Heart left ventricle (tissue), 13 donors: ENCODE measurements at regions not wholly inside any gene's neighbourhood (a gene's known extent, or its start where the extent isn't known, plus 50 kb on each side); places are given as distances from the start of the nearest gene placed in this dataset.

ENCODE experiments used
- POLR2A ChIP-seq, 2 donors: fragments of 450-650 bp; IDR thresholded peaks; one replicate each; pipeline ENCODE4 v1.6.1; 2017; ENCODE audit warnings: antibody characterized with exemption in 2 of 2, mild to moderate bottlenecking in 2 of 2, moderate library complexity in 2 of 2
- TF ChIP-seq, protein P1 (sequence below), 12 donors: fragments of 200-600 bp; sonication (generic) in 4 of 12; IDR thresholded peaks; one replicate each; pipeline versions ENCODE4 v1.5.0 to v1.8.0; 2018 to 2022; ENCODE audit warnings: antibody characterized with exemption in 12 of 12, mild to moderate bottlenecking in 5 of 12
- donor health status: ischemic (EF 13 %, LVEDD 7.1; RV severe dilation, severe dysfunction).
- donor health status: DM: no; HTN: yes; CAD: no.
- donor health status: DM: no; HTN: no; CAD: no.
- donor health status: ischemic (EF 25% LVEDD 6.9; RV normal size, moderate dysfunction).
- donor health status: ischemic (EF 25% LVEDD 5.7; RV mildly dilated, moderate dysfunction).
- donor health status: ischemic (EF 35%, LVEDD 5.7; RV mildly dilated, moderate dysfunction).
- donor health status: nonischemic (EF 11% LVEDD 7.7; RV severe dilation, severe dysfunction).
- donor health status: DM: yes; HTN: yes; CAD: no.
- donor health status: PGD.
- donor health status: ischemic (EF 29% LVEDD 5.4; RV normal size, mild dysfunction).
- donor health status: nonischemic (EF 23%, LVEDD 6.1; RV moderate dilation, normal function).

DNA sequence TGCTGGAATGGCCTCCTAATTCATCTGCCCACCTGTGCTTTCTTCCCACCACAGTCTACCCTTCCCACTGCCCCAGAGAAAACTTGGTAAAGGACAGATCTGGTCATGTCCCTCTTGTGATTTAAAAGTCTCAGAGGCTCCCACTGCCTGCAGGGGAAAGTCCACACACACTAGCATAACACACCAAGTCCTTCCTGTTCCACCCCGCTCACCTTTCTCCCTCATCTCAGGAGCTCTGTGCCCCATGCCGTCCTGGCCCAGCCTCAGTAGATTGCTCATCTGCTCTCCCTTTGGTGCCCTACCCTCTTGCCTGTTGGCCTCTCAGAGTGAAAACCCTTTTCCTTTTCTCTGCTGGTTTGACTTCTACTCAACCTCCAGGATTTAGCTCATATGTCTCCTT is 111.4 kb upstream of the MAP3K1 start:
- TF ChIP-seq, protein P1, sequence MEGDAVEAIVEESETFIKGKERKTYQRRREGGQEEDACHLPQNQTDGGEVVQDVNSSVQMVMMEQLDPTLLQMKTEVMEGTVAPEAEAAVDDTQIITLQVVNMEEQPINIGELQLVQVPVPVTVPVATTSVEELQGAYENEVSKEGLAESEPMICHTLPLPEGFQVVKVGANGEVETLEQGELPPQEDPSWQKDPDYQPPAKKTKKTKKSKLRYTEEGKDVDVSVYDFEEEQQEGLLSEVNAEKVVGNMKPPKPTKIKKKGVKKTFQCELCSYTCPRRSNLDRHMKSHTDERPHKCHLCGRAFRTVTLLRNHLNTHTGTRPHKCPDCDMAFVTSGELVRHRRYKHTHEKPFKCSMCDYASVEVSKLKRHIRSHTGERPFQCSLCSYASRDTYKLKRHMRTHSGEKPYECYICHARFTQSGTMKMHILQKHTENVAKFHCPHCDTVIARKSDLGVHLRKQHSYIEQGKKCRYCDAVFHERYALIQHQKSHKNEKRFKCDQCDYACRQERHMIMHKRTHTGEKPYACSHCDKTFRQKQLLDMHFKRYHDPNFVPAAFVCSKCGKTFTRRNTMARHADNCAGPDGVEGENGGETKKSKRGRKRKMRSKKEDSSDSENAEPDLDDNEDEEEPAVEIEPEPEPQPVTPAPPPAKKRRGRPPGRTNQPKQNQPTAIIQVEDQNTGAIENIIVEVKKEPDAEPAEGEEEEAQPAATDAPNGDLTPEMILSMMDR (IDR thresholded peaks at IDR 0.05): no peak
- TF ChIP-seq POLR2A (IDR thresholded peaks at IDR 0.05): no peak
